CD4-positive, alpha-beta T cell treated with Interleukin-15 for 1 hour (primary cell): ENCODE measurements at regions not wholly inside any gene's neighbourhood (a gene's known extent, or its start where the extent isn't known, plus 50 kb on each side); places are given as distances from the start of the nearest gene placed in this dataset.
"Not testable (repeated sequence)": the region's sequence is repeated elsewhere in the genome, so short reads cannot be mapped to it uniquely, and the experiment has no call there.

ENCODE experiments used
- DNase-seq: peaks from one replicate; pipeline ENCODE4 v3.0.0-alpha.2; 2020

- no peak for DNase-seq
Measured at GRCh38 chr1:45258059-45258650, 51.8 kb upstream of the ZSWIM5 start.

GRCh38 chr1:45259053-45259452, 52.6 kb upstream of the ZSWIM5 start:
- DNase-seq, result no peak

GRCh38 chr1:45260244-45260643, 53.8 kb upstream of the ZSWIM5 start:
- DNase-seq, result no peak

GRCh38 chr1:45263132-45263531, 56.7 kb upstream of the ZSWIM5 start:
- no peak for DNase-seq

- DNase-seq, result no peak
Measured at GRCh38 chr1:45265244-45265643, 58.8 kb upstream of the ZSWIM5 start.

GRCh38 chr1:45266151-45266801, 59.9 kb upstream of the ZSWIM5 start:
- no peak for DNase-seq

- DNase-seq, result not testable (repeated sequence)
Measured at GRCh38 chr1:45268310-45268709, 58.4 kb upstream of the HPDL start.

- DNase-seq, result not testable (repeated sequence)
Measured at GRCh38 chr1:45272267-45272666, 54.4 kb upstream of the HPDL start.

- DNase-seq, result peak; percentile 40
Measured at GRCh38 chr1:45272913-45273371, 53.8 kb upstream of the HPDL start.

GRCh38 chr1:45275054-45275453, 51.6 kb upstream of the HPDL start:
- DNase-seq, result no peak
